ENCODE measurements at regions not wholly inside any gene's neighbourhood (a gene's known extent, or its start where the extent isn't known, plus 50 kb on each side); places are given as distances from the start of the nearest gene placed in this dataset.

DNA sequence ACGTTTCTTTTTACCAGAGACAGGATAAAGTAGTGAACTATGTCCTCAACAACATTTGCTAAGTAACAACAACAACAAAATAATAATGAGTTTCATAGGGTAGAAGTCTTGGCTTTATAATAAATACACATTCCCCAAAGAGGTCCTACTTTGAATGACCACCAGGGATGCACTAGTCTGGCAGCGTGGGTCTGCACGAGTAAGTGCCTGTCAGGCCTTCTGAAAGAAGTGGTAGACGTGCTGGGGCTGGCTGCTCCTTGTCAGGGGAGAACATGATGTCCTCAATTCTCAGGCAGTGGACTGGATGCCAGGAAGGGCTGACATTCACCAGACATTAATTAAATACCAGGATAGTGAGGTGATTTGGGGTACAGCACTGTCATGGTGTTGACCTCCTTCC lies 331.1 kb downstream of the TMEM38B start:
- TF ChIP-seq CTCF (optimal IDR thresholded peaks at IDR 0.05 in 1 of 3, IDR thresholded peaks at IDR 0.05 in 1 of 3, conservative IDR thresholded peaks at IDR 0.05 in 1 of 3; ENCODE audit: extremely low read depth in 1 of 3, insufficient read depth in 2 of 3, low read length in 3 of 3) (peak; percentile 24 to 32 (median 27)), EZH2 (IDR thresholded peaks at IDR 0.05; ENCODE audit: low read length) (no peak)
